ENCODE measurements at regions not wholly inside any gene's neighbourhood (a gene's known extent, or its start where the extent isn't known, plus 50 kb on each side); places are given as distances from the start of the nearest gene placed in this dataset.

GRCh38 chrX:22737541-22737940 lies 262.2 kb upstream of the DDX53 start:
- no peak for ATAC-seq
- no peak for TF ChIP-seq ISL1 (CRISPR knock-in tag; IDR thresholded peaks at IDR 0.05)
- TF ChIP-seq TSHZ2 (CRISPR knock-in tag; IDR thresholded peaks at IDR 0.05) = no peak
- no peak for TF ChIP-seq ZC3H10 (CRISPR knock-in tag; IDR thresholded peaks at IDR 0.05)
- TF ChIP-seq ZFP3 (CRISPR knock-in tag; IDR thresholded peaks at IDR 0.05) = no peak
- no peak for TF ChIP-seq PPARA (CRISPR knock-in tag; IDR thresholded peaks at IDR 0.05; ENCODE audit: borderline replicate concordance)
- TF ChIP-seq, protein P1, sequence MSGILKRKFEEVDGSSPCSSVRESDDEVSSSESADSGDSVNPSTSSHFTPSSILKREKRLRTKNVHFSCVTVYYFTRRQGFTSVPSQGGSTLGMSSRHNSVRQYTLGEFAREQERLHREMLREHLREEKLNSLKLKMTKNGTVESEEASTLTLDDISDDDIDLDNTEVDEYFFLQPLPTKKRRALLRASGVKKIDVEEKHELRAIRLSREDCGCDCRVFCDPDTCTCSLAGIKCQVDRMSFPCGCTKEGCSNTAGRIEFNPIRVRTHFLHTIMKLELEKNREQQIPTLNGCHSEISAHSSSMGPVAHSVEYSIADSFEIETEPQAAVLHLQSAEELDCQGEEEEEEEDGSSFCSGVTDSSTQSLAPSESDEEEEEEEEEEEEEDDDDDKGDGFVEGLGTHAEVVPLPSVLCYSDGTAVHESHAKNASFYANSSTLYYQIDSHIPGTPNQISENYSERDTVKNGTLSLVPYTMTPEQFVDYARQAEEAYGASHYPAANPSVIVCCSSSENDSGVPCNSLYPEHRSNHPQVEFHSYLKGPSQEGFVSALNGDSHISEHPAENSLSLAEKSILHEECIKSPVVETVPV (CRISPR knock-in tag; IDR thresholded peaks at IDR 0.05) = no peak
- TF ChIP-seq, protein P2, sequence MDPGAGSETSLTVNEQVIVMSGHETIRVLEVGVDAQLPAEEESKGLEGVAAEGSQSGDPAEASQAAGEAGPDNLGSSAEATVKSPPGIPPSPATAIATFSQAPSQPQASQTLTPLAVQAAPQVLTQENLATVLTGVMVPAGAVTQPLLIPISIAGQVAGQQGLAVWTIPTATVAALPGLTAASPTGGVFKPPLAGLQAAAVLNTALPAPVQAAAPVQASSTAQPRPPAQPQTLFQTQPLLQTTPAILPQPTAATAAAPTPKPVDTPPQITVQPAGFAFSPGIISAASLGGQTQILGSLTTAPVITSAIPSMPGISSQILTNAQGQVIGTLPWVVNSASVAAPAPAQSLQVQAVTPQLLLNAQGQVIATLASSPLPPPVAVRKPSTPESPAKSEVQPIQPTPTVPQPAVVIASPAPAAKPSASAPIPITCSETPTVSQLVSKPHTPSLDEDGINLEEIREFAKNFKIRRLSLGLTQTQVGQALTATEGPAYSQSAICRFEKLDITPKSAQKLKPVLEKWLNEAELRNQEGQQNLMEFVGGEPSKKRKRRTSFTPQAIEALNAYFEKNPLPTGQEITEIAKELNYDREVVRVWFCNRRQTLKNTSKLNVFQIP (CRISPR knock-in tag; IDR thresholded peaks at IDR 0.05; ENCODE audit: borderline replicate concordance, low read depth) = no peak
- TF ChIP-seq ZNF8 (CRISPR knock-in tag; IDR thresholded peaks at IDR 0.05) = no peak

DNA sequence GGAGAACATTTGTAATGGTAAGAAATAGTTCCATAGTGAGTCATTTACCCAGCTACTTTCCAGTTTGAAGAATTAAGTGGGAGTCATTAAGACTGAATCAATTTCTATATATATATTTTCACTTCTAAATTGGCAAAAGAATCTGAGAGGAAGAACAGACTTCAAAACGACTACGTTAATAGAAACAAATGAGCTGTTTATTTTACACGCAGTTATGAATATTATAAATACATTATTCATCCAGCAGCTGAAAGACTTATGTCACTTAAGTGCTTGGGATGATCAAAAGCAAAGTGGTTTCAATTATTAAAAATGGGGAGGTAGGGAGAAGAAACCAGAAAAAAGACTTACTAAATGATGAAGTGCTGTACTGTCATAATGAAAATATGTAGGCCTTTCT lies 260.5 kb upstream of the DDX53 start:
- ATAC-seq = no peak
- no peak for TF ChIP-seq ZNF70 (CRISPR knock-in tag; IDR thresholded peaks at IDR 0.05)
- TF ChIP-seq RARB (CRISPR knock-in tag; IDR thresholded peaks at IDR 0.05) = no peak
- TF ChIP-seq TOX (CRISPR knock-in tag; IDR thresholded peaks at IDR 0.05; ENCODE audit: borderline replicate concordance) = no peak
- no peak for TF ChIP-seq ZFP30 (CRISPR knock-in tag; IDR thresholded peaks at IDR 0.05)
- TF ChIP-seq, protein P1 (CRISPR knock-in tag; IDR thresholded peaks at IDR 0.05) = no peak
- TF ChIP-seq BACH2 (CRISPR knock-in tag; IDR thresholded peaks at IDR 0.05; ENCODE audit: borderline replicate concordance) = no peak
- TF ChIP-seq, protein P2 (CRISPR knock-in tag; IDR thresholded peaks at IDR 0.05; ENCODE audit: borderline replicate concordance, low read depth) = no peak
- TF ChIP-seq ESRRG (CRISPR knock-in tag; IDR thresholded peaks at IDR 0.05) = no peak
- no peak for TF ChIP-seq TSHZ2 (CRISPR knock-in tag; IDR thresholded peaks at IDR 0.05)
- TF ChIP-seq, protein P3, sequence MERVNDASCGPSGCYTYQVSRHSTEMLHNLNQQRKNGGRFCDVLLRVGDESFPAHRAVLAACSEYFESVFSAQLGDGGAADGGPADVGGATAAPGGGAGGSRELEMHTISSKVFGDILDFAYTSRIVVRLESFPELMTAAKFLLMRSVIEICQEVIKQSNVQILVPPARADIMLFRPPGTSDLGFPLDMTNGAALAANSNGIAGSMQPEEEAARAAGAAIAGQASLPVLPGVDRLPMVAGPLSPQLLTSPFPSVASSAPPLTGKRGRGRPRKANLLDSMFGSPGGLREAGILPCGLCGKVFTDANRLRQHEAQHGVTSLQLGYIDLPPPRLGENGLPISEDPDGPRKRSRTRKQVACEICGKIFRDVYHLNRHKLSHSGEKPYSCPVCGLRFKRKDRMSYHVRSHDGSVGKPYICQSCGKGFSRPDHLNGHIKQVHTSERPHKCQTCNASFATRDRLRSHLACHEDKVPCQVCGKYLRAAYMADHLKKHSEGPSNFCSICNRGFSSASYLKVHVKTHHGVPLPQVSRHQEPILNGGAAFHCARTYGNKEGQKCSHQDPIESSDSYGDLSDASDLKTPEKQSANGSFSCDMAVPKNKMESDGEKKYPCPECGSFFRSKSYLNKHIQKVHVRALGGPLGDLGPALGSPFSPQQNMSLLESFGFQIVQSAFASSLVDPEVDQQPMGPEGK (CRISPR knock-in tag; IDR thresholded peaks at IDR 0.05; ENCODE audit: borderline replicate concordance) = no peak
- TF ChIP-seq ISL1 (CRISPR knock-in tag; IDR thresholded peaks at IDR 0.05) = no peak
- no peak for TF ChIP-seq ZC3H10 (CRISPR knock-in tag; IDR thresholded peaks at IDR 0.05)
- TF ChIP-seq ZFP3 (CRISPR knock-in tag; IDR thresholded peaks at IDR 0.05) = no peak
- TF ChIP-seq ZNF565 (CRISPR knock-in tag; conservative IDR thresholded peaks at IDR 0.05; ENCODE audit: low read depth) = no peak
- TF ChIP-seq OSR1 (CRISPR knock-in tag; IDR thresholded peaks at IDR 0.05) = no peak
- no peak for TF ChIP-seq ARNTL (CRISPR knock-in tag; IDR thresholded peaks at IDR 0.05; ENCODE audit: borderline replicate concordance, low read depth)
- no peak for TF ChIP-seq TCF4 (CRISPR knock-in tag; IDR thresholded peaks at IDR 0.05; ENCODE audit: borderline replicate concordance)
- TF ChIP-seq GLIS3 (CRISPR knock-in tag; IDR thresholded peaks at IDR 0.05) = no peak
- no peak for TF ChIP-seq SNAI2 (CRISPR knock-in tag; IDR thresholded peaks at IDR 0.05)
